Liver (tissue), 7 donors: ENCODE measurements at regions not wholly inside any gene's neighbourhood (a gene's known extent, or its start where the extent isn't known, plus 50 kb on each side); places are given as distances from the start of the nearest gene placed in this dataset.

Experiments
- DNase-seq: peaks from one replicate; pipeline ENCODE4 v3.0.0-alpha.2; 2017; ENCODE audit warnings: low spot score
- H3K27ac ChIP-seq, 2 donors: one replicate each; pipeline ENCODE4 v1.7.0; 2013; ENCODE audit warnings: inconsistent platforms in 2 of 2, low read length in 2 of 2, control low read depth in 1 of 2, low read depth in 1 of 2, mild to moderate bottlenecking in 1 of 2
- H3K27me3 ChIP-seq, 4 donors: one replicate each; pipeline versions ENCODE4 v1.6.1 to v1.7.0; 2013; ENCODE audit warnings: low read length in 3 of 4, inconsistent platforms in 1 of 4, mild to moderate bottlenecking in 1 of 4, moderate library complexity in 1 of 4; ENCODE audit not compliant: control insufficient read depth in 4 of 4, insufficient read depth in 4 of 4
- H3K36me3 ChIP-seq, 4 donors: one replicate each; pipeline versions ENCODE4 v1.6.1 to v1.7.0; 2013; ENCODE audit warnings: low read length in 3 of 4, mild to moderate bottlenecking in 3 of 4, low read depth in 1 of 4, moderate library complexity in 1 of 4; ENCODE audit not compliant: control insufficient read depth in 4 of 4, insufficient read depth in 3 of 4
- H3K4me1 ChIP-seq, 4 donors: one replicate each; pipeline versions ENCODE4 v1.6.1 to v1.7.0; 2013; ENCODE audit warnings: low read length in 3 of 4, mild to moderate bottlenecking in 3 of 4, moderate library complexity in 1 of 4; ENCODE audit not compliant: control insufficient read depth in 4 of 4, insufficient read depth in 4 of 4
- H3K4me3 ChIP-seq, 3 donors: one replicate each; pipeline versions ENCODE4 v1.6.1 to v1.7.0; 2013; ENCODE audit warnings: low read length in 3 of 3, control low read depth in 1 of 3, low read depth in 1 of 3, mild to moderate bottlenecking in 1 of 3
- H3K9ac ChIP-seq, 2 donors: one replicate each; pipeline ENCODE4 v1.7.0; 2013; ENCODE audit warnings: low read length in 2 of 2, mild to moderate bottlenecking in 2 of 2, moderate library complexity in 2 of 2, control low read depth in 1 of 2, low read depth in 1 of 2
- H3K9me3 ChIP-seq, 4 donors: one replicate each; pipeline versions ENCODE4 v1.6.1 to v1.7.0; 2013; ENCODE audit warnings: low read length in 3 of 4; ENCODE audit not compliant: control insufficient read depth in 4 of 4
- ATF3 ChIP-seq: IDR thresholded peaks from 2 replicates; pipeline ENCODE4 v1.6.1; 2016; ENCODE audit warnings: antibody characterized with exemption
- EGR1 ChIP-seq, 2 donors: IDR thresholded peaks; 2 replicates each; pipeline ENCODE4 v1.6.1; 2016 to 2018; ENCODE audit warnings: antibody characterized with exemption in 2 of 2, low read depth in 2 of 2
- FOXA1 ChIP-seq: IDR thresholded peaks from 2 replicates; pipeline ENCODE4 v1.6.1; 2016; ENCODE audit warnings: antibody characterized with exemption
- FOXA2 ChIP-seq: IDR thresholded peaks from 2 replicates; pipeline ENCODE4 v1.6.1; 2016; ENCODE audit warnings: antibody characterized with exemption
- GABPA ChIP-seq, 2 donors: IDR thresholded peaks in 1 of 2; conservative IDR thresholded peaks in 1 of 2; 2 replicates each; pipeline ENCODE4 v1.6.1; 2016; ENCODE audit warnings: antibody characterized with exemption in 2 of 2, mild to moderate bottlenecking in 1 of 2, moderate library complexity in 1 of 2
- HNF4A ChIP-seq, 2 donors: conservative IDR thresholded peaks; 2 replicates each; pipeline ENCODE4 v1.6.1; 2016; ENCODE audit warnings: antibody characterized with exemption in 2 of 2, mild to moderate bottlenecking in 2 of 2
- HNF4G ChIP-seq: IDR thresholded peaks from 2 replicates; pipeline ENCODE4 v1.6.1; 2016; ENCODE audit warnings: antibody characterized with exemption
- JUND ChIP-seq, 2 donors: IDR thresholded peaks; 2 replicates each; pipeline ENCODE4 v1.6.1; 2016; ENCODE audit warnings: antibody characterized with exemption in 2 of 2
- NR2F2 ChIP-seq: IDR thresholded peaks from 2 replicates; pipeline ENCODE4 v1.6.1; 2016; ENCODE audit warnings: antibody characterized with exemption
- RAD21 ChIP-seq, 2 donors: IDR thresholded peaks; 2 replicates each; pipeline ENCODE4 v1.6.1; 2016; ENCODE audit warnings: antibody characterized with exemption in 2 of 2, mild to moderate bottlenecking in 2 of 2
- REST ChIP-seq: IDR thresholded peaks from 2 replicates; pipeline ENCODE4 v1.6.1; 2016; ENCODE audit warnings: antibody characterized with exemption, mild to moderate bottlenecking
- RXRA ChIP-seq, 2 donors: IDR thresholded peaks; 2 replicates each; pipeline ENCODE4 v1.6.1; 2017 to 2018; ENCODE audit warnings: antibody characterized with exemption in 2 of 2, mild to moderate bottlenecking in 1 of 2
- SP1 ChIP-seq: IDR thresholded peaks from 2 replicates; pipeline ENCODE4 v1.6.1; 2018; ENCODE audit warnings: antibody characterized with exemption, mild to moderate bottlenecking
- TAF1 ChIP-seq: conservative IDR thresholded peaks from 2 replicates; pipeline ENCODE4 v1.6.1; 2016; ENCODE audit warnings: antibody characterized with exemption, mild to moderate bottlenecking
- YY1 ChIP-seq: IDR thresholded peaks from 2 replicates; pipeline ENCODE4 v1.6.1; 2016; ENCODE audit warnings: antibody characterized with exemption, mild to moderate bottlenecking
- ZBTB33 ChIP-seq: IDR thresholded peaks from 2 replicates; pipeline ENCODE4 v1.6.1; 2016; ENCODE audit warnings: antibody characterized with exemption
- WGBS: extraction: QIAGEN DNeasy Blood & Tissue Kit; methylation state at CpG from one replicate; pipeline ENCODE4 v1.1.7; 2013; 5-methylcytosine and 5-hydroxymethylcytosine counted together
- TF ChIP-seq, protein P1 (sequence below): IDR thresholded peaks from 2 replicates; pipeline ENCODE4 v1.6.1; 2016; ENCODE audit warnings: antibody characterized with exemption
- donor health status: healthy.
- donor health status: healthy.
- donor health status: healthy.
- donor health status: healthy.

DNA sequence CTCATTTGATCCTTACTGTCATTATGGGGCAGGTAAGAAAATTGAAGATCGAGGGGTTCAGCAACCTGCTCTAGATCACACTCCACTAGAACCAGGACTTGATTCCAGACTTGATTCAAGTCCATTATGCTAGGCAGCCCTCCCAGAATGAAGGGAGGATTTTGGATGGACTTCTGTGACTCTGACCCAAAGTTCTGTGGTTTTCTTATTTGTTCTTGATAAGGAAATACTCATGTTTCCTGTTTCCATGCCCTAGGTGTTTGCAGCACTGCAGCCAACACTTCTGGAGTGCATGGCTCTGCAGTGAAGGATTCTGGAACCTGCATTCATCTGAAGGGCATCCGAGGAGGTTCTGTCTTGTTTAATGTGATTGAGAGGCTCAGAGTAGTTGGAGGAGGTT is 140.0 kb downstream of the FCRL5 start:
- Histone ChIP-seq H3K4me3 (no peak overlapping the region), H3K4me1 (peaks cover 0 to 3% (median 0%) of the 10 kb centered on the region in 4 donors), H3K36me3 (no peaks in the 10 kb centered on the region), H3K27ac (no peak overlapping the region), H3K9ac (no peak overlapping the region), H3K27me3 (no peaks in the 10 kb centered on the region), H3K9me3 (no peaks in the 10 kb centered on the region)
- TF ChIP-seq ZBTB33 (no peak), ATF3 (no peak), FOXA1 (no peak), GABPA (IDR thresholded peaks at IDR 0.05 in 1 of 2, conservative IDR thresholded peaks at IDR 0.05 in 1 of 2) (no peak), RXRA (IDR thresholded peaks at IDR 0.05) (no peak), HNF4G (no peak), FOXA2 (no peak), SP1 (peak; percentile 25), TAF1 (no peak), EGR1 (IDR thresholded peaks at IDR 0.05; ENCODE audit: low read depth in 2 of 2) (no peak), HNF4A (conservative IDR thresholded peaks at IDR 0.05) (peak; percentile 49 to 78), RAD21 (IDR thresholded peaks at IDR 0.05) (no peak), JUND (IDR thresholded peaks at IDR 0.05) (no peak), YY1 (no peak), REST (no peak)
- TF ChIP-seq, protein P1, sequence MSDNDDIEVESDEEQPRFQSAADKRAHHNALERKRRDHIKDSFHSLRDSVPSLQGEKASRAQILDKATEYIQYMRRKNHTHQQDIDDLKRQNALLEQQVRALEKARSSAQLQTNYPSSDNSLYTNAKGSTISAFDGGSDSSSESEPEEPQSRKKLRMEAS: no peak
- no peak for DNase-seq
- 81% methylated on average over 2 of the region's 2 CpGs for WGBS

DNA sequence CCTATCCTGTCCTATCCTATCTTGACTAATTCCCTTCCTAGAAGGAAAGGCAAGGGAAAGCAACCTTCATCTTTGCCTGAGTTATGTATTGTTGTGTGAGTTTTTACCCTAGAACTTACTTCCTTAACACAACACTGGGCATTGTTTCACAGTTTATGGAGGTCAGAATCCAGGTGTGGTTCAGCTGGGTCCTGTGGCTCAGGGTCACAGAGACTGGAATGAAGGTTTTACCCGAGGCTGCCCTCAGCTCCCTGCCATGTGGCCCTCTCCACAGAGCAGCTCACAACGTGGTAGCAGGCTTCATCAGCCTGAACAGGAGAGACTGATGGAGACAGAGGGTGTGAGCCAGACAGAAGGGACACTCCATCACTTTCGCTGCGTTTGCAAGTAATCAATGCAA is 140.5 kb downstream of the FCRL5 start:
- Histone ChIP-seq H3K9me3 (no peaks in the 10 kb centered on the region), H3K4me3 (no peak overlapping the region), H3K9ac (no peak overlapping the region), H3K36me3 (no peaks in the 10 kb centered on the region), H3K27me3 (no peaks in the 10 kb centered on the region), H3K27ac (no peak overlapping the region), H3K4me1 (peaks cover 0 to 3% (median 0%) of the 10 kb centered on the region in 4 donors)
- WGBS: 72% methylated on average over 4 of the region's 4 CpGs
- no peak for DNase-seq
- TF ChIP-seq RAD21 (IDR thresholded peaks at IDR 0.05) (no peak), SP1 (no peak), TAF1 (no peak), JUND (IDR thresholded peaks at IDR 0.05) (no peak), NR2F2 (no peak)
